RPMI7951 (cell line): ENCODE measurements at regions not wholly inside any gene's neighbourhood (a gene's known extent, or its start where the extent isn't known, plus 50 kb on each side); places are given as distances from the start of the nearest gene placed in this dataset.
"Not testable (repeated sequence)": the region's sequence is repeated elsewhere in the genome, so short reads cannot be mapped to it uniquely, and the experiment has no call there.

Experiments
- DNase-seq: peaks from one replicate; pipeline ENCODE4 v3.0.0-alpha.2; 2012; ENCODE audit warnings: low read depth

- DNase-seq: not testable (repeated sequence)
These were observed 111.6 kb downstream of the CRLF3 start for GRCh38 chr17:30712859-30713258.

- not testable (repeated sequence) for DNase-seq
These were observed 112.6 kb downstream of the CRLF3 start for GRCh38 chr17:30711626-30712507.

- DNase-seq: not testable (repeated sequence)
These were observed 113.3 kb downstream of the CRLF3 start for GRCh38 chr17:30711176-30711575.

GRCh38 chr17:30710276-30711088 lies 114.0 kb downstream of the CRLF3 start:
- DNase-seq: not testable (repeated sequence)

- not testable (repeated sequence) for DNase-seq
These were observed 114.8 kb downstream of the CRLF3 start for GRCh38 chr17:30709561-30710275.

GRCh38 chr17:30709096-30709495 lies 115.4 kb downstream of the CRLF3 start:
- DNase-seq: not testable (repeated sequence)

- DNase-seq: peak; percentile 92
These were observed 116.0 kb downstream of the CRLF3 start for GRCh38 chr17:30708241-30709078.

- peak; percentile 49 for DNase-seq
These were observed 116.7 kb downstream of the CRLF3 start for GRCh38 chr17:30707724-30708240.

GRCh38 chr17:30706461-30707335 lies 117.8 kb downstream of the CRLF3 start:
- DNase-seq: not testable (repeated sequence)

- DNase-seq: not testable (repeated sequence)
These were observed 118.5 kb downstream of the CRLF3 start for GRCh38 chr17:30706004-30706403.

GRCh38 chr17:30701498-30701989 lies 122.9 kb downstream of the CRLF3 start:
- DNase-seq: no peak

- not testable (repeated sequence) for DNase-seq
These were observed 123.7 kb downstream of the CRLF3 start for GRCh38 chr17:30700833-30701232.

- DNase-seq: peak; percentile 43
These were observed 126.7 kb downstream of the CRLF3 start for GRCh38 chr17:30697619-30698460.

GRCh38 chr17:30696234-30696633 lies 128.3 kb downstream of the CRLF3 start:
- DNase-seq: no peak

GRCh38 chr17:30695265-30695811 lies 129.2 kb downstream of the CRLF3 start:
- DNase-seq: peak; percentile 53

- DNase-seq: peak; percentile 26
These were observed 130.7 kb downstream of the CRLF3 start for GRCh38 chr17:30693772-30694171.

- DNase-seq: not testable (repeated sequence)
These were observed 135.1 kb downstream of the CRLF3 start for GRCh38 chr17:30689266-30690000.
